ENCODE measurements at regions not wholly inside any gene's neighbourhood (a gene's known extent, or its start where the extent isn't known, plus 50 kb on each side); places are given as distances from the start of the nearest gene placed in this dataset.

GRCh38 chr17:52504081-52504480 lies 345.6 kb upstream of the CA10 start:
- no peaks in the 10 kb centered on the region for H3K27me3 ChIP-seq (ENCODE audit: insufficient read depth, low read length)
- H3K9me3 ChIP-seq (ENCODE audit: low read length): no peaks in the 10 kb centered on the region
- H3K4me1 ChIP-seq (ENCODE audit: insufficient read depth, low read length, severe bottlenecking): no peaks in the 10 kb centered on the region
- no peak overlapping the region for H3K9ac ChIP-seq (ENCODE audit: low read length)
- H4K20me1 ChIP-seq (ENCODE audit: insufficient read depth, low read length): no peaks in the 10 kb centered on the region
- no peak overlapping the region for H2AFZ ChIP-seq (ENCODE audit: low read length)
- TF ChIP-seq, protein P1, sequence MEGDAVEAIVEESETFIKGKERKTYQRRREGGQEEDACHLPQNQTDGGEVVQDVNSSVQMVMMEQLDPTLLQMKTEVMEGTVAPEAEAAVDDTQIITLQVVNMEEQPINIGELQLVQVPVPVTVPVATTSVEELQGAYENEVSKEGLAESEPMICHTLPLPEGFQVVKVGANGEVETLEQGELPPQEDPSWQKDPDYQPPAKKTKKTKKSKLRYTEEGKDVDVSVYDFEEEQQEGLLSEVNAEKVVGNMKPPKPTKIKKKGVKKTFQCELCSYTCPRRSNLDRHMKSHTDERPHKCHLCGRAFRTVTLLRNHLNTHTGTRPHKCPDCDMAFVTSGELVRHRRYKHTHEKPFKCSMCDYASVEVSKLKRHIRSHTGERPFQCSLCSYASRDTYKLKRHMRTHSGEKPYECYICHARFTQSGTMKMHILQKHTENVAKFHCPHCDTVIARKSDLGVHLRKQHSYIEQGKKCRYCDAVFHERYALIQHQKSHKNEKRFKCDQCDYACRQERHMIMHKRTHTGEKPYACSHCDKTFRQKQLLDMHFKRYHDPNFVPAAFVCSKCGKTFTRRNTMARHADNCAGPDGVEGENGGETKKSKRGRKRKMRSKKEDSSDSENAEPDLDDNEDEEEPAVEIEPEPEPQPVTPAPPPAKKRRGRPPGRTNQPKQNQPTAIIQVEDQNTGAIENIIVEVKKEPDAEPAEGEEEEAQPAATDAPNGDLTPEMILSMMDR (IDR thresholded peaks at IDR 0.05; ENCODE audit: low read length): no peak
- TF ChIP-seq EZH2 (IDR thresholded peaks at IDR 0.05; ENCODE audit: borderline replicate concordance, low read length): no peak
- no peak overlapping the region for H3K4me2 ChIP-seq (ENCODE audit: low read length)
- H3K27ac ChIP-seq (ENCODE audit: low read depth, low read length, poor library complexity, severe bottlenecking): no peak overlapping the region
- H3K36me3 ChIP-seq (ENCODE audit: insufficient read depth, low read length): no peaks in the 10 kb centered on the region
- no peaks in the 10 kb centered on the region for H3F3A ChIP-seq (ENCODE audit: insufficient read depth, low read length)
- H3K9me2 ChIP-seq (ENCODE audit: low read depth, low read length): no peaks in the 10 kb centered on the region
- no peaks in the 10 kb centered on the region for H3K79me2 ChIP-seq (ENCODE audit: insufficient read depth, low read length)
- no peak overlapping the region for H3K4me3 ChIP-seq (ENCODE audit: low read depth, low read length, poor library complexity, severe bottlenecking)

DNA sequence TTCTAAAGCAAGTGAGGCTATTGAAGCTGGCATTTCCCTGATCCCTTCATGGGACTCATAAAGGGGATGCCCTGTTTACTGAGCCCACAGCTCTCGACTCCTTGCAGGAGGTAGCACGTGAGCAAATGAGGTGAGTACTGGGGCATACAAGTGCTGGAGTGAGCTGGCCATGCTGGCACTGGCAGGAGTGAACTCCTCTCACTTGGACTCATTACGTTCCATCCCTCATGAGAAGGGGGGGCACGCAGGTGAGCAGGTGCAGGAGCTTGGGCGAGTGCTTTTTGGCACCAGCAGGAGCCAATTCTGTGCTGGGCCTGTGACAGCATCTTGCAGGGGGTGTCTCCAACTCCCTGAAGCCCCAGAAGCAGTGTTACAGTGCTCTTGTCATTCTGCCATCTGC lies 337.1 kb upstream of the CA10 start:
- Histone ChIP-seq H3K27me3 (ENCODE audit: insufficient read depth, low read length) (no peaks in the 10 kb centered on the region), H2AFZ (ENCODE audit: low read length) (no peak overlapping the region), H3K9me3 (ENCODE audit: low read length) (no peaks in the 10 kb centered on the region), H4K20me1 (ENCODE audit: insufficient read depth, low read length) (no peaks in the 10 kb centered on the region), H3F3A (ENCODE audit: insufficient read depth, low read length) (no peaks in the 10 kb centered on the region), H3K4me1 (ENCODE audit: insufficient read depth, low read length, severe bottlenecking) (no peaks in the 10 kb centered on the region), H3K4me3 (ENCODE audit: low read depth, low read length, poor library complexity, severe bottlenecking) (no peak overlapping the region), H3K9ac (ENCODE audit: low read length) (no peak overlapping the region), H3K9me2 (ENCODE audit: low read depth, low read length) (no peaks in the 10 kb centered on the region), H3K27ac (ENCODE audit: low read depth, low read length, poor library complexity, severe bottlenecking) (no peak overlapping the region), H3K4me2 (ENCODE audit: low read length) (no peak overlapping the region), H3K36me3 (ENCODE audit: insufficient read depth, low read length) (no peaks in the 10 kb centered on the region), H3K79me2 (ENCODE audit: insufficient read depth, low read length) (no peaks in the 10 kb centered on the region)
- TF ChIP-seq EZH2 (IDR thresholded peaks at IDR 0.05; ENCODE audit: borderline replicate concordance, low read length): no peak
- TF ChIP-seq, protein P1 (IDR thresholded peaks at IDR 0.05; ENCODE audit: low read length): no peak

DNA sequence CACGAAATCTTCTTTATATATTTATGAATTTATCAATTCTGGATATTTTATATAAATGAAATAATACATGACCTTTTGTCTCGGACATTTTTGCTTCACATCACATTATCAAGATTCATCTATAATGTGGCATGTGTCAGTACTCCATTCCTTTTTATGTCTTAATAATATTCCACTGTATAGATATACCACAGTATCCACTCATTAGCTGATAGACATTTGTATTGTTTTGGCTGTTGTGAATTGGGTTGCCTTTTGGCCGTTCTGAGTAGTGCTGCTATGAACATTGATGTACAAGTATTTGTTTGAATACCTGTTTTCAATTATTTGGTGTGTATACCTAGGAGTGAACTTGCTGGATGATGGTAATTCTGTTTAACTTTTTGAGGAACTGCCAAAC lies 323.8 kb upstream of the CA10 start:
- no peaks in the 10 kb centered on the region for H3K79me2 ChIP-seq (ENCODE audit: insufficient read depth, low read length)
- H3K27me3 ChIP-seq (ENCODE audit: insufficient read depth, low read length): no peaks in the 10 kb centered on the region
- no peaks in the 10 kb centered on the region for H3K36me3 ChIP-seq (ENCODE audit: insufficient read depth, low read length)
- H2AFZ ChIP-seq (ENCODE audit: low read length): no peak overlapping the region
- H3K4me2 ChIP-seq (ENCODE audit: low read length): no peak overlapping the region
- TF ChIP-seq, protein P1 (IDR thresholded peaks at IDR 0.05; ENCODE audit: low read length): no peak
- TF ChIP-seq EZH2 (IDR thresholded peaks at IDR 0.05; ENCODE audit: borderline replicate concordance, low read length): no peak
- no peaks in the 10 kb centered on the region for H3K9me3 ChIP-seq (ENCODE audit: low read length)
- no peak overlapping the region for H3K4me3 ChIP-seq (ENCODE audit: low read depth, low read length, poor library complexity, severe bottlenecking)
- H3F3A ChIP-seq (ENCODE audit: insufficient read depth, low read length): no peaks in the 10 kb centered on the region
- H3K9me2 ChIP-seq (ENCODE audit: low read depth, low read length): no peaks in the 10 kb centered on the region
- no peaks in the 10 kb centered on the region for H4K20me1 ChIP-seq (ENCODE audit: insufficient read depth, low read length)
- H3K9ac ChIP-seq (ENCODE audit: low read length): no peak overlapping the region
- no peaks in the 10 kb centered on the region for H3K4me1 ChIP-seq (ENCODE audit: insufficient read depth, low read length, severe bottlenecking)
- H3K27ac ChIP-seq (ENCODE audit: low read depth, low read length, poor library complexity, severe bottlenecking): no peak overlapping the region

All from OCI-LY1 (cell line).